ENCODE measurements at regions not wholly inside any gene's neighbourhood (a gene's known extent, or its start where the extent isn't known, plus 50 kb on each side); places are given as distances from the start of the nearest gene placed in this dataset.

- TF ChIP-seq ZNF331 (CRISPR knock-in tag; IDR thresholded peaks at IDR 0.05; ENCODE audit: low read depth) (no peak), CREB1 (CRISPR knock-in tag; IDR thresholded peaks at IDR 0.05; ENCODE audit: low read depth) (no peak), POLR2AphosphoS5 (IDR thresholded peaks at IDR 0.05; ENCODE audit: low read depth) (no peak), NANOG (IDR thresholded peaks at IDR 0.05; ENCODE audit: borderline replicate concordance) (no peak)
- TF ChIP-seq, protein P1, sequence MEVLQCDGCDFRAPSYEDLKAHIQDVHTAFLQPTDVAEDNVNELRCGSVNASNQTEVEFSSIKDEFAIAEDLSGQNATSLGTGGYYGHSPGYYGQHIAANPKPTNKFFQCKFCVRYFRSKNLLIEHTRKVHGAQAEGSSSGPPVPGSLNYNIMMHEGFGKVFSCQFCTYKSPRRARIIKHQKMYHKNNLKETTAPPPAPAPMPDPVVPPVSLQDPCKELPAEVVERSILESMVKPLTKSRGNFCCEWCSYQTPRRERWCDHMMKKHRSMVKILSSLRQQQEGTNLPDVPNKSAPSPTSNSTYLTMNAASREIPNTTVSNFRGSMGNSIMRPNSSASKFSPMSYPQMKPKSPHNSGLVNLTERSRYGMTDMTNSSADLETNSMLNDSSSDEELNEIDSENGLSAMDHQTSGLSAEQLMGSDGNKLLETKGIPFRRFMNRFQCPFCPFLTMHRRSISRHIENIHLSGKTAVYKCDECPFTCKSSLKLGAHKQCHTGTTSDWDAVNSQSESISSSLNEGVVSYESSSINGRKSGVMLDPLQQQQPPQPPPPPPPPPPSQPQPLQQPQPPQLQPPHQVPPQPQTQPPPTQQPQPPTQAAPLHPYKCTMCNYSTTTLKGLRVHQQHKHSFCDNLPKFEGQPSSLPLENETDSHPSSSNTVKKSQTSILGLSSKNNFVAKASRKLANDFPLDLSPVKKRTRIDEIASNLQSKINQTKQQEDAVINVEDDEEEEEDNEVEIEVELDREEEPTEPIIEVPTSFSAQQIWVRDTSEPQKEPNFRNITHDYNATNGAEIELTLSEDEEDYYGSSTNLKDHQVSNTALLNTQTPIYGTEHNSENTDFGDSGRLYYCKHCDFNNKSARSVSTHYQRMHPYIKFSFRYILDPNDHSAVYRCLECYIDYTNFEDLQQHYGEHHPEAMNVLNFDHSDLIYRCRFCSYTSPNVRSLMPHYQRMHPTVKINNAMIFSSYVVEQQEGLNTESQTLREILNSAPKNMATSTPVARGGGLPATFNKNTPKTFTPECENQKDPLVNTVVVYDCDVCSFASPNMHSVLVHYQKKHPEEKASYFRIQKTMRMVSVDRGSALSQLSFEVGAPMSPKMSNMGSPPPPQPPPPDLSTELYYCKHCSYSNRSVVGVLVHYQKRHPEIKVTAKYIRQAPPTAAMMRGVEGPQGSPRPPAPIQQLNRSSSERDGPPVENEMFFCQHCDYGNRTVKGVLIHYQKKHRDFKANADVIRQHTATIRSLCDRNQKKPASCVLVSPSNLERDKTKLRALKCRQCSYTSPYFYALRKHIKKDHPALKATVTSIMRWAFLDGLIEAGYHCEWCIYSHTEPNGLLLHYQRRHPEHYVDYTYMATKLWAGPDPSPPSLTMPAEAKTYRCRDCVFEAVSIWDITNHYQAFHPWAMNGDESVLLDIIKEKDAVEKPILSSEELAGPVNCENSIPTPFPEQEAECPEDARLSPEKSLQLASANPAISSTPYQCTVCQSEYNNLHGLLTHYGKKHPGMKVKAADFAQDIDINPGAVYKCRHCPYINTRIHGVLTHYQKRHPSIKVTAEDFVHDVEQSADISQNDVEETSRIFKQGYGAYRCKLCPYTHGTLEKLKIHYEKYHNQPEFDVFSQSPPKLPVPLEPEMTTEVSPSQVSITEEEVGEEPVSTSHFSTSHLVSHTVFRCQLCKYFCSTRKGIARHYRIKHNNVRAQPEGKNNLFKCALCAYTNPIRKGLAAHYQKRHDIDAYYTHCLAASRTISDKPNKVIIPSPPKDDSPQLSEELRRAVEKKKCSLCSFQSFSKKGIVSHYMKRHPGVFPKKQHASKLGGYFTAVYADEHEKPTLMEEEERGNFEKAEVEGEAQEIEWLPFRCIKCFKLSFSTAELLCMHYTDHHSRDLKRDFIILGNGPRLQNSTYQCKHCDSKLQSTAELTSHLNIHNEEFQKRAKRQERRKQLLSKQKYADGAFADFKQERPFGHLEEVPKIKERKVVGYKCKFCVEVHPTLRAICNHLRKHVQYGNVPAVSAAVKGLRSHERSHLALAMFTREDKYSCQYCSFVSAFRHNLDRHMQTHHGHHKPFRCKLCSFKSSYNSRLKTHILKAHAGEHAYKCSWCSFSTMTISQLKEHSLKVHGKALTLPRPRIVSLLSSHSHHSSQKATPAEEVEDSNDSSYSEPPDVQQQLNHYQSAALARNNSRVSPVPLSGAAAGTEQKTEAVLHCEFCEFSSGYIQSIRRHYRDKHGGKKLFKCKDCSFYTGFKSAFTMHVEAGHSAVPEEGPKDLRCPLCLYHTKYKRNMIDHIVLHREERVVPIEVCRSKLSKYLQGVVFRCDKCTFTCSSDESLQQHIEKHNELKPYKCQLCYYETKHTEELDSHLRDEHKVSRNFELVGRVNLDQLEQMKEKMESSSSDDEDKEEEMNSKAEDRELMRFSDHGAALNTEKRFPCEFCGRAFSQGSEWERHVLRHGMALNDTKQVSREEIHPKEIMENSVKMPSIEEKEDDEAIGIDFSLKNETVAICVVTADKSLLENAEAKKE (CRISPR knock-in tag; IDR thresholded peaks at IDR 0.05): no peak
Observed at GRCh38 chr2:210814251-210815025, 258.0 kb downstream of the CPS1 start (continued).

- Histone ChIP-seq H3F3A (replicated peaks; ENCODE audit: low read depth) (no peaks in the 10 kb centered on the region), H3K36me3 (ENCODE audit: insufficient read depth) (no peaks in the 10 kb centered on the region; the same call in 1 of the 2 replicates), H3K4me2 (no peak overlapping the region), H3K9me2 (ENCODE audit: insufficient read depth) (peaks cover 4% of the 10 kb centered on the region; the same call in 1 of the 2 replicates), H3K4me1 (ENCODE audit: insufficient read depth) (peaks cover 3% of the 10 kb centered on the region; the same call in 1 of the 2 replicates), H3K4me3 (no peak overlapping the region), H3K79me2 (replicated peaks; ENCODE audit: insufficient read depth) (no peaks in the 10 kb centered on the region), H3K27ac (ENCODE audit: low read depth) (no peak overlapping the region), H2AFZ (no peak overlapping the region), H3K27me3 (ENCODE audit: insufficient read depth) (no peaks in the 10 kb centered on the region), H4K20me1 (replicated peaks; ENCODE audit: insufficient read depth) (no peaks in the 10 kb centered on the region)
- Mint-ChIP-seq H3K9me3 (peaks cover 3% of the 10 kb centered on the region; the same call in 1 of the 3 replicates), H3K27ac (no peak overlapping the region), H3K4me1 (peaks cover 14% of the 10 kb centered on the region), H3K36me3 (ENCODE audit: low read depth) (no peaks in the 10 kb centered on the region), H3K27me3 (ENCODE audit: insufficient read depth, low read depth, poor library complexity) (no peaks in the 10 kb centered on the region), H3K4me3 (no peak overlapping the region)
- ATAC-seq: no peak
- DNase-seq (ENCODE audit: low spot score): no peak
- no peak for TF ChIP-seq ZNF114 (CRISPR knock-in tag; IDR thresholded peaks at IDR 0.05)
- TF ChIP-seq, protein P2, sequence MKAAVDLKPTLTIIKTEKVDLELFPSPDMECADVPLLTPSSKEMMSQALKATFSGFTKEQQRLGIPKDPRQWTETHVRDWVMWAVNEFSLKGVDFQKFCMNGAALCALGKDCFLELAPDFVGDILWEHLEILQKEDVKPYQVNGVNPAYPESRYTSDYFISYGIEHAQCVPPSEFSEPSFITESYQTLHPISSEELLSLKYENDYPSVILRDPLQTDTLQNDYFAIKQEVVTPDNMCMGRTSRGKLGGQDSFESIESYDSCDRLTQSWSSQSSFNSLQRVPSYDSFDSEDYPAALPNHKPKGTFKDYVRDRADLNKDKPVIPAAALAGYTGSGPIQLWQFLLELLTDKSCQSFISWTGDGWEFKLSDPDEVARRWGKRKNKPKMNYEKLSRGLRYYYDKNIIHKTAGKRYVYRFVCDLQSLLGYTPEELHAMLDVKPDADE (IDR thresholded peaks at IDR 0.05): no peak
- no peak for TF ChIP-seq NANOG (IDR thresholded peaks at IDR 0.05; ENCODE audit: borderline replicate concordance)
- TF ChIP-seq EZH2phosphoT487 (IDR thresholded peaks at IDR 0.05; ENCODE audit: unreplicated experiment): no peak
- TF ChIP-seq ZNF331 (CRISPR knock-in tag; IDR thresholded peaks at IDR 0.05; ENCODE audit: low read depth): no peak
- TF ChIP-seq, protein P3, sequence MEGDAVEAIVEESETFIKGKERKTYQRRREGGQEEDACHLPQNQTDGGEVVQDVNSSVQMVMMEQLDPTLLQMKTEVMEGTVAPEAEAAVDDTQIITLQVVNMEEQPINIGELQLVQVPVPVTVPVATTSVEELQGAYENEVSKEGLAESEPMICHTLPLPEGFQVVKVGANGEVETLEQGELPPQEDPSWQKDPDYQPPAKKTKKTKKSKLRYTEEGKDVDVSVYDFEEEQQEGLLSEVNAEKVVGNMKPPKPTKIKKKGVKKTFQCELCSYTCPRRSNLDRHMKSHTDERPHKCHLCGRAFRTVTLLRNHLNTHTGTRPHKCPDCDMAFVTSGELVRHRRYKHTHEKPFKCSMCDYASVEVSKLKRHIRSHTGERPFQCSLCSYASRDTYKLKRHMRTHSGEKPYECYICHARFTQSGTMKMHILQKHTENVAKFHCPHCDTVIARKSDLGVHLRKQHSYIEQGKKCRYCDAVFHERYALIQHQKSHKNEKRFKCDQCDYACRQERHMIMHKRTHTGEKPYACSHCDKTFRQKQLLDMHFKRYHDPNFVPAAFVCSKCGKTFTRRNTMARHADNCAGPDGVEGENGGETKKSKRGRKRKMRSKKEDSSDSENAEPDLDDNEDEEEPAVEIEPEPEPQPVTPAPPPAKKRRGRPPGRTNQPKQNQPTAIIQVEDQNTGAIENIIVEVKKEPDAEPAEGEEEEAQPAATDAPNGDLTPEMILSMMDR (conservative IDR thresholded peaks at IDR 0.05; ENCODE audit: low read depth in 2 of 2): no peak
- no peak for TF ChIP-seq POLR2AphosphoS5 (IDR thresholded peaks at IDR 0.05; ENCODE audit: low read depth)
- TF ChIP-seq CREB1 (CRISPR knock-in tag; IDR thresholded peaks at IDR 0.05; ENCODE audit: low read depth): no peak
- TF ChIP-seq EZH2 (IDR thresholded peaks at IDR 0.05; ENCODE audit: low read depth, unreplicated experiment): no peak
- no peak for TF ChIP-seq REST (IDR thresholded peaks at IDR 0.05; ENCODE audit: unreplicated experiment)
Observed at GRCh38 chr2:210816769-210817168, 260.4 kb downstream of the CPS1 start.

Data from GM23338 (cell line).